H1 (cell line): ENCODE measurements at regions not wholly inside any gene's neighbourhood (a gene's known extent, or its start where the extent isn't known, plus 50 kb on each side); places are given as distances from the start of the nearest gene placed in this dataset.

Experiments used
- CTCF ChIA-PET: fragments of 300-600 bp; sonication (Branson Sonifier 250); formaldehyde crosslinking; loops from one replicate; lab custom pipeline; 2021; ENCODE audit not compliant: partially characterized antibody; lab: Charles Lee
- POLR2A ChIA-PET: fragments of 300-600 bp; sonication (Branson Sonifier 250); formaldehyde crosslinking; loops from one replicate; lab custom pipeline; 2021; ENCODE audit warnings: inconsistent platforms; ENCODE audit not compliant: partially characterized antibody; lab: Charles Lee
- DNase-seq, 2 experiments: peaks; one replicate each; pipeline versions ENCODE4 v3.0.0 to v3.0.0-alpha.2; 2010 to 2022; ENCODE audit warnings: low spot score in 2 of 2, low read depth in 1 of 2, mixed read lengths in 1 of 2
- FAIRE-seq: peaks from 2 replicates; lab custom pipeline; 2011; peaks lifted over from hg19 to GRCh38; lab: Jason Lieb, UNC
- H2AFZ ChIP-seq: 2 replicates; pipeline ENCODE4 v1.8.1; 2012; ENCODE audit warnings: low read length, inconsistent platforms
- H2AK5ac ChIP-seq: 2 replicates; pipeline ENCODE4 v1.6.1; 2013; ENCODE audit warnings: low read depth, low read length
- H2BK120ac ChIP-seq: replicated peaks from 2 replicates; pipeline ENCODE3; 2013; ENCODE audit warnings: low read depth, low read length, inconsistent platforms
- H2BK12ac ChIP-seq: 2 replicates; pipeline ENCODE4 v1.6.1; 2013; ENCODE audit warnings: low read depth, low read length
- H2BK15ac ChIP-seq: 2 replicates; pipeline ENCODE4 v1.6.1; 2013; ENCODE audit warnings: low read length
- H2BK20ac ChIP-seq: 2 replicates; pipeline ENCODE4 v1.6.1; 2013; ENCODE audit warnings: low read length
- H2BK5ac ChIP-seq: 2 replicates; pipeline ENCODE4 v1.6.1; 2013; ENCODE audit warnings: low read depth, low read length
- H3K14ac ChIP-seq: 2 replicates; pipeline ENCODE4 v1.6.1; 2013; ENCODE audit warnings: inconsistent platforms; ENCODE audit not compliant: insufficient read length
- H3K18ac ChIP-seq: 2 replicates; pipeline ENCODE4 v1.6.1; 2013; ENCODE audit warnings: low read length; ENCODE audit errors: extremely low read depth
- H3K23ac ChIP-seq: 2 replicates; pipeline ENCODE4 v1.6.1; 2013; ENCODE audit warnings: inconsistent platforms; ENCODE audit not compliant: insufficient read length
- H3K23me2 ChIP-seq: 2 replicates; pipeline ENCODE4 v1.6.1; 2013; ENCODE audit warnings: low read depth, low read length
- H3K27ac ChIP-seq: 2 replicates; pipeline ENCODE4 v1.6.1; 2011; ENCODE audit warnings: low read depth, low read length, inconsistent platforms
- H3K27me3 ChIP-seq, 4 experiments: replicated peaks in 1 of 4; 1 replicate in 1 of 4; 2 replicates in 3 of 4; pipeline versions ENCODE4 v1.6.1 to v1.8.1; 2011 to 2013; ENCODE audit warnings: low read length in 3 of 4, mild to moderate bottlenecking in 3 of 4, inconsistent platforms in 2 of 4, mixed read lengths in 2 of 4, moderate library complexity in 1 of 4; ENCODE audit not compliant: control insufficient read depth in 3 of 4, insufficient read depth in 3 of 4; ENCODE audit errors: extremely low read depth in 1 of 4
- H3K36me3 ChIP-seq, 4 experiments: 2 replicates each; pipeline versions ENCODE4 v1.6.1 to v1.8.1; 2011 to 2013; ENCODE audit warnings: mild to moderate bottlenecking in 4 of 4, low read length in 3 of 4, moderate library complexity in 2 of 4, control low read depth in 1 of 4, inconsistent platforms in 1 of 4; ENCODE audit not compliant: insufficient read depth in 4 of 4, control insufficient read depth in 2 of 4
- H3K4ac ChIP-seq: replicated peaks from 2 replicates; pipeline ENCODE3; 2013; ENCODE audit warnings: low read length, low read depth, mixed read lengths, inconsistent platforms; ENCODE audit not compliant: insufficient read length
- H3K4me1 ChIP-seq, 4 experiments: replicated peaks in 1 of 4; 1 replicate in 1 of 4; 2 replicates in 3 of 4; pipeline versions ENCODE4 v1.6.1 to v1.8.1; 2011 to 2013; ENCODE audit warnings: low read length in 3 of 4, inconsistent platforms in 2 of 4, mixed read lengths in 1 of 4; ENCODE audit not compliant: insufficient read depth in 4 of 4, control insufficient read depth in 3 of 4
- H3K4me2 ChIP-seq, 2 experiments: 2 replicates each; pipeline versions ENCODE4 v1.6.1 to v1.8.1; 2011 to 2013; ENCODE audit warnings: low read depth in 2 of 2, low read length in 2 of 2, control low read depth in 1 of 2, inconsistent platforms in 1 of 2, mild to moderate bottlenecking in 1 of 2; ENCODE audit not compliant: insufficient read depth in 1 of 2
- H3K4me3 ChIP-seq, 4 experiments: fragments of 200-600, 300-600 bp in 1 of 4; sonication (generic), shearing (Covaris generic), sonication (Bioruptor Twin) in 1 of 4; 2 replicates each; pipeline versions ENCODE4 v1.5.1 to v1.8.1; 2011 to 2016; ENCODE audit warnings: low read length in 4 of 4, low read depth in 3 of 4, control low read depth in 2 of 4, inconsistent platforms in 2 of 4, mild to moderate bottlenecking in 2 of 4, mixed read lengths in 1 of 4, moderate library complexity in 1 of 4; ENCODE audit not compliant: insufficient read depth in 2 of 4; ENCODE audit errors: extremely low read depth in 1 of 4
- H3K56ac ChIP-seq: replicated peaks from 2 replicates; pipeline ENCODE3; 2013; ENCODE audit warnings: low read depth, mild to moderate bottlenecking, mixed read lengths, low read length, inconsistent platforms; ENCODE audit not compliant: insufficient read length
- H3K79me1 ChIP-seq: 2 replicates; pipeline ENCODE4 v1.6.1; 2013; ENCODE audit warnings: low read depth, low read length, control low read depth
- H3K79me2 ChIP-seq, 2 experiments: 2 replicates each; pipeline versions ENCODE4 v1.6.1 to v1.8.1; 2012 to 2013; ENCODE audit warnings: low read length in 2 of 2, mild to moderate bottlenecking in 2 of 2, inconsistent platforms in 1 of 2; ENCODE audit not compliant: insufficient read depth in 2 of 2, control insufficient read depth in 1 of 2
- H3K9ac ChIP-seq, 4 experiments: replicated peaks in 1 of 4; 1 replicate in 1 of 4; 2 replicates in 3 of 4; pipeline versions ENCODE4 v1.6.1 to v1.8.1; 2011 to 2013; ENCODE audit warnings: low read depth in 3 of 4, low read length in 3 of 4, control low read depth in 2 of 4, mild to moderate bottlenecking in 2 of 4, moderate library complexity in 2 of 4, inconsistent platforms in 1 of 4; ENCODE audit errors: extremely low read depth in 1 of 4
- H3K9me3 ChIP-seq, 2 experiments: 2 replicates each; pipeline versions ENCODE4 v1.6.1 to v1.8.1; 2012 to 2013; ENCODE audit warnings: mild to moderate bottlenecking in 2 of 2, moderate library complexity in 2 of 2, control low read depth in 1 of 2, inconsistent platforms in 1 of 2, low read depth in 1 of 2, low read length in 1 of 2, mixed read lengths in 1 of 2; ENCODE audit not compliant: insufficient read depth in 2 of 2
- H4K20me1 ChIP-seq, 2 experiments: replicated peaks in 1 of 2; 2 replicates each; pipeline versions ENCODE3 to v1.8.1; 2011 to 2013; ENCODE audit warnings: inconsistent platforms in 2 of 2, low read length in 2 of 2, mild to moderate bottlenecking in 1 of 2; ENCODE audit not compliant: insufficient read depth in 2 of 2, control insufficient read depth in 1 of 2
- H4K5ac ChIP-seq: 2 replicates; pipeline ENCODE4 v1.6.1; 2013; ENCODE audit warnings: low read length, low read depth, mixed read lengths, inconsistent platforms; ENCODE audit not compliant: insufficient read length
- H4K8ac ChIP-seq: 2 replicates; pipeline ENCODE4 v1.8.0; 2013; ENCODE audit warnings: mild to moderate bottlenecking, moderate library complexity, low read length, inconsistent platforms; ENCODE audit not compliant: insufficient read depth; ENCODE audit errors: extremely low read depth
- H4K91ac ChIP-seq: replicated peaks from 2 replicates; pipeline ENCODE3; 2013; ENCODE audit warnings: low read length, mixed read lengths, inconsistent platforms; ENCODE audit not compliant: insufficient read length
- CHD1 ChIP-seq: IDR thresholded peaks from 2 replicates; pipeline ENCODE4 v1.6.1; 2012; ENCODE audit warnings: low read depth, low read length, improper control_type of control experiment
- CTCF ChIP-seq, 3 experiments: IDR thresholded peaks; 1 replicate in 2 of 3; 2 replicates in 1 of 3; pipeline versions ENCODE4 v1.5.1 to v1.6.1; 2011; ENCODE audit warnings: low read length in 3 of 3, mild to moderate bottlenecking in 3 of 3, inconsistent platforms in 2 of 3, low read depth in 1 of 3, moderate library complexity in 1 of 3; ENCODE audit not compliant: insufficient read depth in 1 of 3; ENCODE audit errors: control extremely low read depth in 1 of 3
- EZH2 ChIP-seq: fragments of 200-600 bp; sonication (generic); IDR thresholded peaks from 2 replicates; pipeline ENCODE4 v1.7.1; 2012; ENCODE audit warnings: low read depth, mild to moderate bottlenecking, moderate library complexity, low read length, inconsistent platforms; ENCODE audit not compliant: severe bottlenecking
- HDAC2 ChIP-seq, 2 experiments: fragments of 300-600 bp in 1 of 2; sonication (generic) in 1 of 2; IDR thresholded peaks; 2 replicates each; pipeline ENCODE4 v1.6.1; 2011 to 2012; ENCODE audit warnings: low read depth in 2 of 2, low read length in 2 of 2, mild to moderate bottlenecking in 2 of 2, moderate library complexity in 2 of 2, borderline replicate concordance in 1 of 2, inconsistent platforms in 1 of 2
- JUN ChIP-seq: IDR thresholded peaks from 2 replicates; pipeline ENCODE4 v1.6.1; 2011; ENCODE audit warnings: low read depth, mild to moderate bottlenecking, improper control_type of control experiment, low read length
- KDM4A ChIP-seq: IDR thresholded peaks from one replicate; pipeline ENCODE4 v1.7.1; 2012; ENCODE audit warnings: low read depth, mild to moderate bottlenecking, moderate library complexity, low read length, inconsistent platforms; ENCODE audit not compliant: severe bottlenecking
- MAFK ChIP-seq: IDR thresholded peaks from 2 replicates; pipeline ENCODE4 v1.6.1; 2012; ENCODE audit warnings: low read depth, mild to moderate bottlenecking, improper control_type of control experiment, low read length
- NRF1 ChIP-seq: IDR thresholded peaks from 2 replicates; pipeline ENCODE4 v1.6.1; 2011; ENCODE audit warnings: mild to moderate bottlenecking, low read depth, low read length, improper control_type of control experiment
- PHF8 ChIP-seq: fragments of 200-600 bp; sonication (generic); conservative IDR thresholded peaks from 2 replicates; pipeline ENCODE4 v1.7.1; 2012; ENCODE audit warnings: low read depth, mild to moderate bottlenecking, inconsistent platforms, low read length, moderate library complexity
- POLR2A ChIP-seq, 2 experiments: IDR thresholded peaks; 1 replicate in 1 of 2; 2 replicates in 1 of 2; pipeline ENCODE4 v1.6.1; 2011; ENCODE audit warnings: low read depth in 2 of 2, low read length in 2 of 2, mild to moderate bottlenecking in 2 of 2; ENCODE audit errors: control extremely low read depth in 1 of 2
- POLR2AphosphoS5 ChIP-seq: IDR thresholded peaks from 2 replicates; pipeline ENCODE4 v1.6.1; 2011; ENCODE audit warnings: low read depth, low read length
- SP4 ChIP-seq: IDR thresholded peaks from 2 replicates; pipeline ENCODE4 v1.6.1; 2012; ENCODE audit warnings: low read length, inconsistent platforms
- TCF12 ChIP-seq: IDR thresholded peaks from 2 replicates; pipeline ENCODE4 v1.6.1; 2011; ENCODE audit warnings: low read depth, mild to moderate bottlenecking, low read length
- WGBS, 2 experiments: shearing (Covaris generic) in 1 of 2; methylation state at CpG; one replicate each; pipeline versions ENCODE4 v1.1.6 to v1.1.7; 2013 to 2015; ENCODE audit warnings: low lambda C conversion rate in 2 of 2, mixed read lengths in 2 of 2, inconsistent platforms in 1 of 2, low coverage in 1 of 2, missing lambda C conversion rate in 1 of 2; ENCODE audit not compliant: insufficient replicate concordance in 2 of 2, insufficient coverage in 1 of 2, insufficient read length in 1 of 2; ENCODE audit errors: extremely low coverage in 1 of 2, missing lambda C conversion rate in 1 of 2; 5-methylcytosine and 5-hydroxymethylcytosine counted together

DNA sequence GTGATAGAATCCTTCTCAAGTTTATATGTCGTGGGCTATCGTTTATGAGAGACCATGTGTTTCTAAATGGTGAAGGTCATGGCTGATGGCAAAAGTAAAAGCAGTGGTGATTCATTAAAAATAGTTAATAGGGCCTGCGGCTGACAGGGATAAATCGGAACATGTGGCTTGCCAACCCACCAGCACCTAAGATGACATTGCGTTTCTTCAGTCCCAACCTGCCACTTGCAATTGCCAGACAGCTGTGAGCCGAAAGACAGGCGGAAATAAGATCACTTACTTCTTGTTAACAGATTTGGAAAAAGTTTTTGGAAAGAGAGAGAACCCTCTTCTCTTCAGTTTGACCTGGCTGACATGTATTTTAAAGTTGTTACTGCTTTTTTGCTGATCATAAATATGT is 131.5 kb upstream of the MPPED2 start:
- DNase-seq: no peak
- Histone ChIP-seq H3K23me2 (no peaks in the 10 kb centered on the region), H2AFZ (no peak overlapping the region), H3K23ac (no peak overlapping the region), H3K4me1 (peaks cover 0 to 5% (median 2%) of the 10 kb centered on the region in 4 experiments; a peak in 1 of 7 replicates), H3K79me1 (no peaks in the 10 kb centered on the region), H4K20me1 (no peaks in the 10 kb centered on the region), H3K27ac (no peak overlapping the region), H3K36me3 (no peaks in the 10 kb centered on the region), H4K91ac (no peak overlapping the region), H2BK120ac (no peak overlapping the region), H2AK5ac (no peak overlapping the region), H3K9ac (no peak overlapping the region), H3K79me2 (no peaks in the 10 kb centered on the region), H3K14ac (no peak overlapping the region), H4K5ac (no peak overlapping the region), H3K4me3 (no peak overlapping the region), H3K18ac (no peak overlapping the region), H3K4me2 (no peak overlapping the region), H2BK15ac (no peak overlapping the region), H4K8ac (no peak overlapping the region), H3K4ac (no peak overlapping the region), H2BK20ac (no peak overlapping the region), H3K9me3 (no peaks in the 10 kb centered on the region), H2BK5ac (no peak overlapping the region), H3K56ac (no peak overlapping the region), H2BK12ac (no peak overlapping the region), H3K27me3 (no peaks in the 10 kb centered on the region)
- FAIRE-seq: no peak
- CTCF ChIA-PET: interaction anchor here (0.7 to 1.2 kb wide), 2 partner anchors 13 to 483 kb away, joined by 3 read pairs; no protein-coding TSS in a partner anchor
- POLR2A ChIA-PET: no interaction called here
- TF ChIP-seq NRF1 (no peak), HDAC2 (IDR thresholded peaks at IDR 0.05; ENCODE audit: borderline replicate concordance in 1 of 2, low read depth in 2 of 2, low read length in 2 of 2) (no peak), KDM4A (no peak), TCF12 (no peak), EZH2 (no peak), PHF8 (no peak), CHD1 (no peak), CTCF (IDR thresholded peaks at IDR 0.05; ENCODE audit: control extremely low read depth in 1 of 3, insufficient read depth in 1 of 3, low read depth in 1 of 3, low read length in 3 of 3) (no peak), JUN (no peak), POLR2A (IDR thresholded peaks at IDR 0.05; ENCODE audit: control extremely low read depth in 1 of 2, low read depth in 2 of 2, low read length in 2 of 2) (no peak), MAFK (no peak), POLR2AphosphoS5 (no peak), SP4 (no peak)
- WGBS, 2 experiments: 89% methylated on average over 7 of the region's 7 CpGs; no CpG with 5 or more reads in 1 of the 2 experiments
